ENCODE measurements at regions not wholly inside any gene's neighbourhood (a gene's known extent, or its start where the extent isn't known, plus 50 kb on each side); places are given as distances from the start of the nearest gene placed in this dataset.

GRCh38 chr15:93986400-93986984 is 244.9 kb upstream of the MCTP2 start:
- no peak for TF ChIP-seq CTCF (IDR thresholded peaks at IDR 0.05)
- TF ChIP-seq POLR2A (IDR thresholded peaks at IDR 0.05), result no peak

All from uterus (tissue), 2 donors.